ENCODE measurements at regions not wholly inside any gene's neighbourhood (a gene's known extent, or its start where the extent isn't known, plus 50 kb on each side); places are given as distances from the start of the nearest gene placed in this dataset.

DNA sequence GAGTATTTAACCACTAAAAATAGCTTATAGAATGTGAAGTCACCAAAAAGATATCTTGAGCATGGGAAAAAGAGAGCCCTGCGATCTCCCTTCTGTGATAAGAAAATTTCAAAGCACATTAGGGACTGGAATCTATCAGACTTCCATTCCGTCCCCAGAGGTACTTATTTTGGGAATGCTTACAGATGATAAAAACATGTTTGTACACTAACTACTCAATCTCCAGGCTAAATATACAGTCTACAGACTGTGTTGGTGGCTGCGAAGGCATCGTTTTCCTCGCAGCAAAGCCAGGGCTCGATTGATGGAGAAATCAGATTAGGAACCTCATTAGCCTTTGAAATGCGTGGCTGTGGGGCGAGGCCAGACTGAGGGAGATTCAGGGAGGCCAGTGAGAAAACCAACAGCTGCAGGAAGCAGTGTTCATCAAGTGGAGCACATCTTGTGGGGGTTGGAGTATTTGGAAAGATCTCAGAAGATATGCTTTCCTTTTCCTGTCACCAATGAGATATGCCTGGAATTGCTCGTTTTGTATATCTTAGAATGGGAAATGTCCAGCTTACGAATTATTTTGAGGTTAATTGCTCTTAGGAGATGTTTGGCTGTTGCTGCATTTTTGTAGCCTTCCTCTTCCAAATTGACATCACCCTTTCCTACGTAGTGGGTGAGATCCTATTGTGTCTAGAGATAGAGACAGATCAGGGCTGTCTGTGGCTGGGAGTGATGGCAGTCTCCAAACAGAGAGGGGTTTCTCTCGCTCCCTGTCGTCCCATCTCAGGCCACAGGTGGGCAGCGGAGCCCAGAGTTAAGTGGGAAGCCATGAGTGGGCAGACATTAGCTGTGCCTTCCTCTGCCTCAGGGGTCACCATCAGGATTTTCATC lies 224.9 kb upstream of the FAT1 start:
- Histone ChIP-seq H2AFZ (ENCODE audit: low read length) (no peak overlapping the region), H3K4ac (ENCODE audit: low read depth, low read length) (no peak overlapping the region), H2BK120ac (ENCODE audit: low read depth, low read length, poor library complexity, severe bottlenecking) (no peak overlapping the region), H3K14ac (ENCODE audit: insufficient read depth, low read length) (no peak overlapping the region), H2BK5ac (ENCODE audit: insufficient read length, low read length) (no peak overlapping the region), H4K20me1 (ENCODE audit: control insufficient read depth, insufficient read depth, insufficient read length) (no peaks in the 10 kb centered on the region), H3K79me2 (ENCODE audit: insufficient read depth, low read length) (no peaks in the 10 kb centered on the region), H3K79me1 (ENCODE audit: insufficient read depth, low read depth, low read length, poor library complexity, severe bottlenecking) (no peaks in the 10 kb centered on the region), H4K91ac (ENCODE audit: insufficient read length, low read depth, low read length) (no peak overlapping the region), H2AK5ac (ENCODE audit: insufficient read length, low read length) (no peak overlapping the region), H3T11ph (ENCODE audit: low read length) (no peak overlapping the region), H2BK20ac (ENCODE audit: low read depth, low read length, poor library complexity, severe bottlenecking) (no peak overlapping the region), H3K23me2 (ENCODE audit: insufficient read length, low read depth, low read length, poor library complexity, severe bottlenecking) (no peaks in the 10 kb centered on the region), H2BK12ac (ENCODE audit: insufficient read length, low read depth, low read length) (no peak overlapping the region), H3K27ac (ENCODE audit: insufficient read length, low read depth, low read length) (no peak overlapping the region), H3K27me3 (ENCODE audit: insufficient read depth, low read length) (no peaks in the 10 kb centered on the region), H3K18ac (ENCODE audit: insufficient read length, low read depth, low read length) (no peak overlapping the region), H3K23ac (ENCODE audit: insufficient read length, low read depth, low read length) (no peak overlapping the region), H3K4me1 (ENCODE audit: insufficient read depth, low read length) (no peaks in the 10 kb centered on the region), H3K9me3 (ENCODE audit: control insufficient read depth, low read depth, low read length) (no peaks in the 10 kb centered on the region), H4K5ac (ENCODE audit: insufficient read length, low read depth, low read length) (no peak overlapping the region), H3K56ac (ENCODE audit: insufficient read length, low read depth, low read length) (no peak overlapping the region), H2BK15ac (ENCODE audit: low read depth, low read length) (no peak overlapping the region), H3K4me2 (ENCODE audit: insufficient read depth, insufficient read length, low read length) (no peak overlapping the region), H4K8ac (replicated peaks; ENCODE audit: insufficient read length, low read depth, low read length) (no peak overlapping the region), H3K9ac (ENCODE audit: extremely low read depth, insufficient read length, low read length) (no peak overlapping the region)
- Mint-ChIP-seq H3K36me3 (ENCODE audit: insufficient read depth in 1 of 3, low read depth in 3 of 3) (no peaks in the 10 kb centered on the region), H3K9me3 (no peaks in the 10 kb centered on the region), H3K27ac (no peak overlapping the region), H3K4me3 (no peak overlapping the region), H3K4me1 (peaks cover 20 to 21% of the 10 kb centered on the region in 2 experiments), H3K27me3 (ENCODE audit: low read depth) (peaks cover 13% of the 10 kb centered on the region)
- WGBS (ENCODE audit: extremely low coverage, insufficient read length, low lambda C conversion rate) = no CpG with 5 or more reads among the region's 14 CpGs
- TF ChIP-seq, protein P1, sequence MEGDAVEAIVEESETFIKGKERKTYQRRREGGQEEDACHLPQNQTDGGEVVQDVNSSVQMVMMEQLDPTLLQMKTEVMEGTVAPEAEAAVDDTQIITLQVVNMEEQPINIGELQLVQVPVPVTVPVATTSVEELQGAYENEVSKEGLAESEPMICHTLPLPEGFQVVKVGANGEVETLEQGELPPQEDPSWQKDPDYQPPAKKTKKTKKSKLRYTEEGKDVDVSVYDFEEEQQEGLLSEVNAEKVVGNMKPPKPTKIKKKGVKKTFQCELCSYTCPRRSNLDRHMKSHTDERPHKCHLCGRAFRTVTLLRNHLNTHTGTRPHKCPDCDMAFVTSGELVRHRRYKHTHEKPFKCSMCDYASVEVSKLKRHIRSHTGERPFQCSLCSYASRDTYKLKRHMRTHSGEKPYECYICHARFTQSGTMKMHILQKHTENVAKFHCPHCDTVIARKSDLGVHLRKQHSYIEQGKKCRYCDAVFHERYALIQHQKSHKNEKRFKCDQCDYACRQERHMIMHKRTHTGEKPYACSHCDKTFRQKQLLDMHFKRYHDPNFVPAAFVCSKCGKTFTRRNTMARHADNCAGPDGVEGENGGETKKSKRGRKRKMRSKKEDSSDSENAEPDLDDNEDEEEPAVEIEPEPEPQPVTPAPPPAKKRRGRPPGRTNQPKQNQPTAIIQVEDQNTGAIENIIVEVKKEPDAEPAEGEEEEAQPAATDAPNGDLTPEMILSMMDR (conservative IDR thresholded peaks at IDR 0.05) = peak; percentile 74
- peak; percentile 68 for DNase-seq
